ENCODE measurements at regions not wholly inside any gene's neighbourhood (a gene's known extent, or its start where the extent isn't known, plus 50 kb on each side); places are given as distances from the start of the nearest gene placed in this dataset.

DNA sequence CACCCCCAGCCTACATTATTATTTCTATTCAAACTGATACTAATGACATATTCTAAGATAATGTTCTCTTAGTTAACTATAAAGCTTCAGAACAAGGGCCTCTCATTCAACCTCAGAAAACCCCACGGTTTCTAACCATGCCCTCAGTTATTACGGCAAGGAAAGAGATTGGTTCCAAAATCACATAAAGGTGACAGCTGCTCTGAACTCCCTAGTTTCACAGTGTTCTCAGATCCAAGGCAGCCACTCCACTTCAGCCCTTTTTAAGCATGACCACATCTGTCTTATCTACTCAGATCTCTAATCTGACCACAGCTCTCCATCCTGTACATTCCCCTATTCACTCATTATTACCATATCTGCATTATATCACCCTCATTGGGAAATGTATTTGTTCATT, 98.8 kb upstream of the CEP85L start:
- DNase-seq: no peak

DNA sequence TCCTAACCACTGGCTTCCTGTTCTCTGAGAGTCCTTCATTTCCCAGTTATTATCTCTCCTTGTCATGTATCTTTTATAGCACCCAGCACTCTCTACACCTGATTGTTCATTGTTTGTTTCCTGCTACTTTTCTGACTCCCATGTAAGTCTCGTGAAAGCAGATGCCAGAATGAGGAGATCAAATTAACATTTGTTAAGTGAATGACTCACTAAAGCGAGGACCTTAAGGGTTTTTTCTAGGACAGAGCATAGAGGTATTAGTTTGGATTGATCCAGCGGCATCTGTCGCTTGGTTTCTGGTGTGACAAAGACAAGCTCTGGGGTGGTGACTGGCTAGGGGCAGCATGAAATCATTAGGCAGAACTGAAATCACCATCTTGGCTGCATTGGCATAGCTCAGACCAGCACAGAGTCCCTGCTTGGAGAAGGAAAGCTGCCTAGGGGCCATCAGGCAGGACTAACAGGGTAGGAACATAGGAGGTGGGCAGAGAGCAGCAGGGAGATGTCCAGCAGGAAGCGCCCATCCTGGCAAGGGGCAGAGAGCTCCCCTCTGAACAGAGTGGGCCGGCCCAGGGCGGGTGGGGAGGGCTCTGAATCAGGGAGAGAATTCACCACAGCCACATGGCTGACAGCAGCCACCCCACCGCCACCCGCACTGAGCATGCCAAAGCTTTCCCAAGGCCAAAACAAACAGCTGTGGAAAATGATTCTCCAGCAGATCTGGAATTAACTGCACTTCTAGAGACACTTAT, 97.1 kb upstream of the CEP85L start:
- no peak for DNase-seq
- TF ChIP-seq POLR2A (IDR thresholded peaks at IDR 0.05): no peak
- TF ChIP-seq, protein P1, sequence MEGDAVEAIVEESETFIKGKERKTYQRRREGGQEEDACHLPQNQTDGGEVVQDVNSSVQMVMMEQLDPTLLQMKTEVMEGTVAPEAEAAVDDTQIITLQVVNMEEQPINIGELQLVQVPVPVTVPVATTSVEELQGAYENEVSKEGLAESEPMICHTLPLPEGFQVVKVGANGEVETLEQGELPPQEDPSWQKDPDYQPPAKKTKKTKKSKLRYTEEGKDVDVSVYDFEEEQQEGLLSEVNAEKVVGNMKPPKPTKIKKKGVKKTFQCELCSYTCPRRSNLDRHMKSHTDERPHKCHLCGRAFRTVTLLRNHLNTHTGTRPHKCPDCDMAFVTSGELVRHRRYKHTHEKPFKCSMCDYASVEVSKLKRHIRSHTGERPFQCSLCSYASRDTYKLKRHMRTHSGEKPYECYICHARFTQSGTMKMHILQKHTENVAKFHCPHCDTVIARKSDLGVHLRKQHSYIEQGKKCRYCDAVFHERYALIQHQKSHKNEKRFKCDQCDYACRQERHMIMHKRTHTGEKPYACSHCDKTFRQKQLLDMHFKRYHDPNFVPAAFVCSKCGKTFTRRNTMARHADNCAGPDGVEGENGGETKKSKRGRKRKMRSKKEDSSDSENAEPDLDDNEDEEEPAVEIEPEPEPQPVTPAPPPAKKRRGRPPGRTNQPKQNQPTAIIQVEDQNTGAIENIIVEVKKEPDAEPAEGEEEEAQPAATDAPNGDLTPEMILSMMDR (IDR thresholded peaks at IDR 0.05): no peak
- intact Hi-C loops (cut with DNase I; ENCODE audit: low total_unique reads): no loop called here
- no peak overlapping the region for H3K4me3 ChIP-seq
- no peaks in the 10 kb centered on the region for H3K9me3 ChIP-seq
- H3K27me3 ChIP-seq: no peaks in the 10 kb centered on the region
- no peaks in the 10 kb centered on the region for H3K36me3 ChIP-seq
- H3K27ac ChIP-seq: no peak overlapping the region
- H3K4me1 ChIP-seq: no peaks in the 10 kb centered on the region

More for the DNA sequence above, 98.8 kb upstream of the CEP85L start:
- no peaks in the 10 kb centered on the region for H3K27me3 ChIP-seq
- H3K36me3 ChIP-seq: no peaks in the 10 kb centered on the region
- no peaks in the 10 kb centered on the region for H3K4me1 ChIP-seq
- H3K27ac ChIP-seq: no peak overlapping the region
- no peak overlapping the region for H3K4me3 ChIP-seq
- TF ChIP-seq, protein P1 (IDR thresholded peaks at IDR 0.05): no peak
- TF ChIP-seq POLR2A (IDR thresholded peaks at IDR 0.05): no peak
- no peaks in the 10 kb centered on the region for H3K9me3 ChIP-seq
- intact Hi-C loops (cut with DNase I; ENCODE audit: low total_unique reads): no loop called here

DNA sequence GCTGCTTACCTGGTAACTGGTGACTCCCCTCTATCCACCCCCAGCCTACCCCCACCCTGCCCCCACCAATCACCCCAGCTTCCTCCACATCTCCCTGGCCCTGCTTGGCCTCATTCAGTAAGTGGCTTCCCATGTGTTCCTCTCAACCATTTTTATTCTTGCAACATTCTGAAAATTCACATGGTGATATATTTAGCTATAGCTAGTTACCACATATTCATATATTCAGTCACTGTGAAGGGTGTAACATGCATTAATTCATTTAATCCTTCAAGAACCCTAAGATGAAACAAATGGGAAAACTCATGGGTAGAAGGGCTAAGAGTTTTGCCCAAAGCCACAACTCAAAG, 95.4 kb upstream of the CEP85L start:
- H3K4me3 ChIP-seq: no peak overlapping the region
- no peak for DNase-seq
- no peaks in the 10 kb centered on the region for H3K36me3 ChIP-seq
- H3K27me3 ChIP-seq: no peaks in the 10 kb centered on the region
- intact Hi-C loops (cut with DNase I; ENCODE audit: low total_unique reads): no loop called here
- H3K9me3 ChIP-seq: no peaks in the 10 kb centered on the region
- H3K27ac ChIP-seq: no peak overlapping the region
- no peak for TF ChIP-seq POLR2A (IDR thresholded peaks at IDR 0.05)
- TF ChIP-seq, protein P1 (IDR thresholded peaks at IDR 0.05): no peak
- no peaks in the 10 kb centered on the region for H3K4me1 ChIP-seq

DNA sequence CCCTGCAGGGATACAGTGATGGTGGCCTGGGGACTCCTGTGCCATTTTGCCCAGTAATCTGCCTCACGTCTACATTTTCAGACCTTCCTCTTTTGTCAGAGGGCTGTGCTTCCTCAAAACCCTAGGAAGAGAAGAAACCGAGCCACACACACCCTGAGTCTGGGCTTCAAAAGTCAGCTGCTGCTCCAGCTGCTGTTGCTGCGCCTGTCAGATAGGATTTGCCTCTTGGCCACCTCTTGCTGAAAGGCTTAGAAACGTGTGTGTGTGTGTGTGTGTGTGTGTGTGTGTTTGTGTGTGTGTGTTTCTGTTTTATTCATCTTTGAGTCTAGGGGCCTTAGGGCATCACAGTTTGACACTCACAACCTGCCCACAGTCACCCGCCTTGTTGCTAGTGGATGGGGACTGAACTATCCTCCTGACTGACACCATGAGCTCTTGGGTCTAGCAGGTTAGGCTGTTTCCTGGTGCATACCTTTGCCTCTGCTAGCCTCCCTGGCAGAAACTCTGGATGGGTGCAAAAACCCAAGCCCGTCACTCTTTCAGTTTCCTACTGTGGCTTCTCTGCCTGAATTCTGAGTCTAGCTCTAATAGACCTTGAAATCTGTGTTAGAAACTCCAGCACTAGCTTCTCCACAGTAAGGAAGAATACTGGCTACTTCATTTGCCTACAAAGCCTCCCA, 94.9 kb upstream of the CEP85L start:
- Histone ChIP-seq H3K4me1 (no peaks in the 10 kb centered on the region), H3K9me3 (no peaks in the 10 kb centered on the region), H3K4me3 (no peak overlapping the region), H3K27me3 (no peaks in the 10 kb centered on the region), H3K27ac (no peak overlapping the region), H3K36me3 (no peaks in the 10 kb centered on the region)
- TF ChIP-seq POLR2A (IDR thresholded peaks at IDR 0.05): no peak
- TF ChIP-seq, protein P1 (IDR thresholded peaks at IDR 0.05): no peak
- DNase-seq: no peak
- intact Hi-C loops (cut with DNase I; ENCODE audit: low total_unique reads): no loop called here

DNA sequence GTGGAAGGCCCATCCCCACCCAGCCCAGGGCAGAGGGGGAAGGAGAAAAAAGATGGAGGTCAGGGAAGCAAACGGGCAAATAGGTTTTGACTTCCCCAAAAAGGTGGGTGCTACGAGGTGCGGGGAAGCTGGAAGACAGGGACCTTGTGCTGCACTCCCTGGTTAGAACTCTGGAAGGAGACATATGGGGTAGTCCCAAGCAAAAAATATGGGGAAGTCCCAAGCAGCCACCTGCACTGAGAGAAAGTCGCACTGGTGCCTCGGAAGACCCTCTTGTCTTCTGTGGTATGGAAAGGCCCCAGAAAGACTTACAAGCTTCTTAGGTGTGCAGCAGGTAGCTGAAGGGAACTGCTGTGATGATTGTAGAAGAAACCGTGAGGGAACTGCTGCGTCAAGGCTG, 93.8 kb upstream of the CEP85L start:
- no peaks in the 10 kb centered on the region for H3K4me1 ChIP-seq
- H3K27me3 ChIP-seq: no peaks in the 10 kb centered on the region
- H3K9me3 ChIP-seq: no peaks in the 10 kb centered on the region
- DNase-seq: no peak
- intact Hi-C loops (cut with DNase I; ENCODE audit: low total_unique reads): no loop called here
- no peak overlapping the region for H3K4me3 ChIP-seq
- H3K27ac ChIP-seq: no peak overlapping the region
- H3K36me3 ChIP-seq: no peaks in the 10 kb centered on the region
- no peak for TF ChIP-seq POLR2A (IDR thresholded peaks at IDR 0.05)
- TF ChIP-seq, protein P1 (IDR thresholded peaks at IDR 0.05): no peak

All from uterus (tissue), 3 donors.